Loucy (cell line): ENCODE measurements at regions not wholly inside any gene's neighbourhood (a gene's known extent, or its start where the extent isn't known, plus 50 kb on each side); places are given as distances from the start of the nearest gene placed in this dataset.

ENCODE experiments used
- H2AFZ ChIP-seq: fragments of 200-600 bp; sonication (generic); 2 replicates; pipeline ENCODE4 v1.6.0; 2016; ENCODE audit warnings: antibody characterized with exemption, mild to moderate bottlenecking, low read length, moderate library complexity
- H3F3A ChIP-seq: fragments of 200-600 bp; 2 replicates; pipeline ENCODE4 v1.6.0; 2016; ENCODE audit warnings: antibody characterized with exemption, low read depth, mild to moderate bottlenecking
- H3K27me3 ChIP-seq: fragments of 200-600 bp; sonication (generic); 2 replicates; pipeline ENCODE4 v1.6.1; 2014; ENCODE audit warnings: low read length, mild to moderate bottlenecking; ENCODE audit not compliant: insufficient read depth, poor library complexity, severe bottlenecking
- H3K36me3 ChIP-seq: fragments of 200-600 bp; sonication (generic); 2 replicates; pipeline ENCODE4 v1.6.1; 2016; ENCODE audit warnings: low read length; ENCODE audit not compliant: insufficient read depth
- H3K4me1 ChIP-seq: fragments of 200-600 bp; sonication (generic); 2 replicates; pipeline ENCODE4 v1.5.1; 2014; ENCODE audit warnings: low read length, mild to moderate bottlenecking; ENCODE audit not compliant: insufficient read depth, poor library complexity, severe bottlenecking
- H3K4me2 ChIP-seq: fragments of 200-600 bp; sonication (generic); 2 replicates; pipeline ENCODE4 v1.6.0; 2014; ENCODE audit warnings: antibody characterized with exemption, low read length, low read depth, mild to moderate bottlenecking; ENCODE audit not compliant: poor library complexity, severe bottlenecking
- H3K4me3 ChIP-seq: fragments of 200-600 bp; sonication (generic); 2 replicates; pipeline ENCODE4 v1.5.1; 2014; ENCODE audit warnings: low read length, mild to moderate bottlenecking, mixed read lengths; ENCODE audit not compliant: poor library complexity, severe bottlenecking
- H3K79me2 ChIP-seq: fragments of 200-600 bp; sonication (generic); 2 replicates; pipeline ENCODE4 v1.6.1; 2014; ENCODE audit warnings: low read length; ENCODE audit not compliant: insufficient read depth
- H3K9ac ChIP-seq: fragments of 200-600 bp; sonication (generic); 2 replicates; pipeline ENCODE4 v1.6.0; 2014; ENCODE audit warnings: mild to moderate bottlenecking, low read depth, low read length, moderate library complexity; ENCODE audit not compliant: poor library complexity, severe bottlenecking
- H3K9me2 ChIP-seq: fragments of 200-600 bp; sonication (generic); replicated peaks from 2 replicates; pipeline ENCODE4 v1.6.1; 2016; ENCODE audit warnings: low read depth, low read length, mixed read lengths
- H3K9me3 ChIP-seq: fragments of 200-600 bp; sonication (generic); 2 replicates; pipeline ENCODE4 v1.6.1; 2014; ENCODE audit warnings: mild to moderate bottlenecking, antibody characterized with exemption, low read length, low read depth; ENCODE audit not compliant: insufficient read depth
- H4K20me1 ChIP-seq: fragments of 200-600 bp; sonication (generic); 2 replicates; pipeline ENCODE4 v1.6.0; 2014; ENCODE audit warnings: antibody characterized with exemption, low read length, mild to moderate bottlenecking; ENCODE audit not compliant: insufficient read depth, poor library complexity, severe bottlenecking
- CTCF ChIP-seq: fragments of 200-600 bp; sonication (generic); conservative IDR thresholded peaks from 2 replicates; pipeline ENCODE4 v1.5.1; 2014; ENCODE audit warnings: mild to moderate bottlenecking, antibody characterized with exemption, low read length
- EZH2phosphoT487 ChIP-seq: fragments of 200-600 bp; IDR thresholded peaks from 2 replicates; pipeline ENCODE4 v1.6.1; 2018; ENCODE audit warnings: antibody characterized with exemption, mild to moderate bottlenecking, moderate library complexity, borderline replicate concordance

DNA sequence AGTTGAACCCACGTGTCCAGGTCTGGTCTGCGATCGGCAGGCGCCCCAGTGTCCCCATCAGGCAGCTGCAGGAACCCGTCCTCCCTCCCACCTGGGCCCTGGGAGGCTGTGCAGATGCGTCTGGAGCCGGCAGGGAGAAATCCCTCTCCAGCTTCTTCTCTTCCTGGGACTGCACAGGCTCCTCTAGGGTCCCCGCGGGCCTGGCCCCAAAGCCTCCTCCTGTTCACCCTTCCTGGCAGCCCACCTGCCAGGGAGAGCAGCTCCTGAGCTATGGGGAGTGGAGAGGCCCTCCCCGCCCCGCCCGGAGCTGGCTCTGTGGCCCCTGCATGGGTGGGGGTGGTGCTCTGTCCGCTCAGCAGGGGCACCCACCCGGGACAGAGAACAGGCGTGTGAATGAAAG, 179.2 kb upstream of the ALKAL2 start:
- H3F3A ChIP-seq: 0 out of 2 replicates have a peak, but pooled peaks cover 2% of the 10 kb centered on the region
- TF ChIP-seq CTCF (no peak), EZH2phosphoT487 (no peak)
- H3K27me3 ChIP-seq: no peaks in the 10 kb centered on the region
- no peak overlapping the region for H3K4me3 ChIP-seq
- no peaks in the 10 kb centered on the region for H3K36me3 ChIP-seq
- H3K9ac ChIP-seq: no peak overlapping the region
- H2AFZ ChIP-seq: no peak overlapping the region
- H3K9me3 ChIP-seq: no peaks in the 10 kb centered on the region
- H3K79me2 ChIP-seq: no peaks in the 10 kb centered on the region
- H3K4me1 ChIP-seq: peaks cover 26% of the 10 kb centered on the region
- no peaks in the 10 kb centered on the region for H4K20me1 ChIP-seq
- no peak overlapping the region for H3K4me2 ChIP-seq
- no peaks in the 10 kb centered on the region for H3K9me2 ChIP-seq

- Histone ChIP-seq H3K27me3 (no peaks in the 10 kb centered on the region), H3K79me2 (no peaks in the 10 kb centered on the region), H3K4me2 (no peak overlapping the region), H3K36me3 (no peaks in the 10 kb centered on the region), H2AFZ (no peak overlapping the region), H3K4me1 (peaks cover 40% of the 10 kb centered on the region), H3K4me3 (no peak overlapping the region), H3K9ac (no peak overlapping the region), H3F3A (0 out of 2 replicates have a peak, but pooled peaks cover 2% of the 10 kb centered on the region), H3K9me2 (no peaks in the 10 kb centered on the region), H4K20me1 (no peaks in the 10 kb centered on the region), H3K9me3 (no peaks in the 10 kb centered on the region)
- TF ChIP-seq CTCF (0 out of 2 replicates have a peak, but pooled peaks have one; percentile 14), EZH2phosphoT487 (no peak)
These were observed 176.8 kb upstream of the ALKAL2 start for GRCh38 chr2:464562-465309.

- H2AFZ ChIP-seq: no peak overlapping the region
- no peaks in the 10 kb centered on the region for H3K9me3 ChIP-seq
- H4K20me1 ChIP-seq: no peaks in the 10 kb centered on the region
- peak overlapping the region; percentile 60 for H3K4me3 ChIP-seq
- H3K27me3 ChIP-seq: no peaks in the 10 kb centered on the region
- H3K9me2 ChIP-seq: no peaks in the 10 kb centered on the region
- H3K9ac ChIP-seq: peak overlapping the region; percentile 15
- TF ChIP-seq CTCF: no peak
- TF ChIP-seq EZH2phosphoT487: no peak
- peaks cover 73% of the 10 kb centered on the region for H3K4me1 ChIP-seq
- peak overlapping the region; percentile 73 for H3K4me2 ChIP-seq
- H3K36me3 ChIP-seq: no peaks in the 10 kb centered on the region
- H3K79me2 ChIP-seq: no peaks in the 10 kb centered on the region
- 0 out of 2 replicates have a peak, but pooled peaks cover 2% of the 10 kb centered on the region for H3F3A ChIP-seq
These were observed 173.0 kb upstream of the ALKAL2 start for GRCh38 chr2:460861-461260.
